Endothelial cell of umbilical vein (primary cell): ENCODE measurements at regions not wholly inside any gene's neighbourhood (a gene's known extent, or its start where the extent isn't known, plus 50 kb on each side); places are given as distances from the start of the nearest gene placed in this dataset.

Experiments used
- GATA2 ChIP-seq: IDR thresholded peaks from 2 replicates; pipeline ENCODE4 v1.7.0; 2011; ENCODE audit warnings: low read depth, mild to moderate bottlenecking, moderate library complexity, mixed read lengths, low read length; ENCODE audit not compliant: insufficient read length, insufficient read depth
- MYC ChIP-seq: IDR thresholded peaks from one replicate; pipeline ENCODE4 v1.6.1; 2011; ENCODE audit warnings: mild to moderate bottlenecking, low read depth, low read length
- POLR2A ChIP-seq: IDR thresholded peaks from 2 replicates; pipeline ENCODE4 v1.6.1; 2012; ENCODE audit warnings: low read depth, mild to moderate bottlenecking, control low read depth, low read length
- POLR2AphosphoS5 ChIP-seq: IDR thresholded peaks from 2 replicates; pipeline ENCODE4 v1.6.1; 2012; ENCODE audit warnings: low read depth, mild to moderate bottlenecking, control low read depth, low read length, moderate library complexity; ENCODE audit not compliant: insufficient read depth
- TF ChIP-seq, protein P1 (sequence below), 2 donors: IDR thresholded peaks; 1 replicate in 1 of 2; 2 replicates in 1 of 2; pipeline ENCODE4 v1.5.1; 2011; ENCODE audit warnings: low read length in 2 of 2, mild to moderate bottlenecking in 2 of 2, moderate library complexity in 2 of 2, control low read depth in 1 of 2, inconsistent platforms in 1 of 2, low read depth in 1 of 2; ENCODE audit not compliant: insufficient read depth in 1 of 2; ENCODE audit errors: extremely low read depth in 1 of 2

DNA sequence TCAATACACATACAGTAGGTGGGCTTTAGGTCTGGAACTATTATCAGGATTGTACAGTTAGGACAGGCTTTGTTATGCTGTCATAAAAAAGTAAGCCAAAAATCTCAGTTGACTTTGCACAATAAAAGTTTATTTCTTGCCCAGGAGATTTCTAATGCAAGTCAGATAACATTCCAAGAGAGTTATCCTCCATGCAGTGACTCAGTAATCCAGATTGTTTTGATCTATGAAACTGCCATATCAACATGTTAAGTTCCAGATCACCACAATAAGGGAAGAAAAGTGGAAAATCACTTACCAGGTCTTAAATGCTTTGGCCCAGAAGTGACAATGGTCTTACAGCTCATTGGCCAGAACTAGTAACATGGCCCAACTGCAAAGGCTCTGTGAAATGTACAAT, 636.2 kb upstream of the KLF12 start:
- TF ChIP-seq POLR2A (no peak), MYC (no peak), POLR2AphosphoS5 (no peak), GATA2 (no peak)
- TF ChIP-seq, protein P1, sequence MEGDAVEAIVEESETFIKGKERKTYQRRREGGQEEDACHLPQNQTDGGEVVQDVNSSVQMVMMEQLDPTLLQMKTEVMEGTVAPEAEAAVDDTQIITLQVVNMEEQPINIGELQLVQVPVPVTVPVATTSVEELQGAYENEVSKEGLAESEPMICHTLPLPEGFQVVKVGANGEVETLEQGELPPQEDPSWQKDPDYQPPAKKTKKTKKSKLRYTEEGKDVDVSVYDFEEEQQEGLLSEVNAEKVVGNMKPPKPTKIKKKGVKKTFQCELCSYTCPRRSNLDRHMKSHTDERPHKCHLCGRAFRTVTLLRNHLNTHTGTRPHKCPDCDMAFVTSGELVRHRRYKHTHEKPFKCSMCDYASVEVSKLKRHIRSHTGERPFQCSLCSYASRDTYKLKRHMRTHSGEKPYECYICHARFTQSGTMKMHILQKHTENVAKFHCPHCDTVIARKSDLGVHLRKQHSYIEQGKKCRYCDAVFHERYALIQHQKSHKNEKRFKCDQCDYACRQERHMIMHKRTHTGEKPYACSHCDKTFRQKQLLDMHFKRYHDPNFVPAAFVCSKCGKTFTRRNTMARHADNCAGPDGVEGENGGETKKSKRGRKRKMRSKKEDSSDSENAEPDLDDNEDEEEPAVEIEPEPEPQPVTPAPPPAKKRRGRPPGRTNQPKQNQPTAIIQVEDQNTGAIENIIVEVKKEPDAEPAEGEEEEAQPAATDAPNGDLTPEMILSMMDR (IDR thresholded peaks at IDR 0.05; ENCODE audit: extremely low read depth in 1 of 2, insufficient read depth in 1 of 2, low read depth in 1 of 2, low read length in 2 of 2) = no peak
